ENCODE measurements at regions not wholly inside any gene's neighbourhood (a gene's known extent, or its start where the extent isn't known, plus 50 kb on each side); places are given as distances from the start of the nearest gene placed in this dataset.
"Not testable (repeated sequence)": the region's sequence is repeated elsewhere in the genome, so short reads cannot be mapped to it uniquely, and the experiment has no call there.

GRCh38 chrX:8018934-8019333 lies 91.7 kb upstream of the PNPLA4 start:
- no peak for DNase-seq

GRCh38 chrX:8010105-8010504 lies 82.9 kb upstream of the PNPLA4 start:
- peak; percentile 18 for DNase-seq

DNA sequence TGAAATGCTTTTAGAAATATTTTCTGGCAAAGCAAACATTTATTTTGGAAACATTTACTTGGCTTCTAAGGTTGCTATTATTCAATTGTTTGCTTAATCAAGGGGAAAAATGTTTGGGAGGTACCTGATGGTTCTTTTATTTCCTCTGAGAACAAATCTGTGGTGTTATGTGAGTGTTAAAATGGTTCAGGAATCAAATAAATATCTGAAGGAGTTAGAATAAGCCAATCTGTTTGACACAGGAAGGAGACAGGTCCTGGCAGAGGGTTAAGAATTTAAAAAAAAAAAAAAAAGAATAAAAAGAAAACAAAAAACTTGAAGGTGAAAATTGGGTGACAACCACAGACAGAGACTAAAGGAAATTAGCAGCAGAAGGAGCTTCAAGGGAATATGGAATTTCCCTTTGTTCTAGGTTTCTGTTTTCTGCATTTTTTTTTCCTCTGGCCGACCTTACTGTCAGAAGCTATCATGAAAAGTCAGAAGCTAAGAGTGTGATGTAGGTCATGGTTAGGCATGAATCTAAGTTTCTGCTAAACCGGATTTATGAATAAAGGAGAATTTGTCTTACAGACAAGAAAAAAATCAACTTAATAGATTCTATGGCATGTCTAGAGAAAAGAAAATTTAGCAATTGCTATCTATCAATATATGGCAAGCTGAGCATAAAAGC lies 78.6 kb upstream of the PNPLA4 start:
- DNase-seq, result peak; percentile 13

DNA sequence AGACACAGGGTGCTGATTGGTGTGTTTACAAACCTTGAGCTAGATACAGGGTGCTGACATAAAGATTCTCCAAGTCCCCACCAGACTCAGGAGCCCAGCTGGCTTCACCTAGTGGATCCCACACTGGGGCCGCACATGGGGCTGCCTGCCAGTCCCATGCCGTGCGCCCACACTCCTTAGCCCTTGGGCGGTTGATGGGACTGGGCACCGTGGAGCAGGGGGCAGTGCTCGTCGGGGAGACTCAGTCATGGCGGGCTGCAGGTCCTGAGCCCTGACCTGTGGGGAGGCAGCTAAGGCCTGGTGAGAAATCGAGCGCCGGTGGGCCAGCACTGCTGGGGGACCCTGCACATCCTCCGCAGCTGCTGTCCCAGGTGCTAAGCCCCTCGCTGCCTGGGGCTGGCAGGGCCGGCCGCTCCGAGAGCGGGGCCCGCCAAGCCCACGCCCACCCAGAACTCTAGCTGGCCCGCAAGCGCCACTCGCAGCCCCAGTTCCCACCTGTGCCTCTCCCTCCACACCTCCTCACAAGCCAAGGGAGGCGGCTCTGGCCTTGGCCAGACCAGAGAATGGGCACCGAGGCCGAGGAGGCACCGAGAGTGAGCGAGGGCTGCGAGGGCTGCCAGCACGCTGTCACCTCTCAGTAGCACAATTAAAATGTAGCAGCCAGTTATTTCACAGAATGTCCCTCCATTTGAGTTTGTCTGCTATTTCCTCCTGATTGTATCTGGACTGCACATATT lies 76.1 kb upstream of the PNPLA4 start:
- no peak for DNase-seq

GRCh38 chrX:7996851-7997250 lies 69.6 kb upstream of the PNPLA4 start:
- DNase-seq, result peak; percentile 16

- peak; percentile 63 for DNase-seq
Measured at GRCh38 chrX:7996414-7996813, 69.2 kb upstream of the PNPLA4 start.

DNA sequence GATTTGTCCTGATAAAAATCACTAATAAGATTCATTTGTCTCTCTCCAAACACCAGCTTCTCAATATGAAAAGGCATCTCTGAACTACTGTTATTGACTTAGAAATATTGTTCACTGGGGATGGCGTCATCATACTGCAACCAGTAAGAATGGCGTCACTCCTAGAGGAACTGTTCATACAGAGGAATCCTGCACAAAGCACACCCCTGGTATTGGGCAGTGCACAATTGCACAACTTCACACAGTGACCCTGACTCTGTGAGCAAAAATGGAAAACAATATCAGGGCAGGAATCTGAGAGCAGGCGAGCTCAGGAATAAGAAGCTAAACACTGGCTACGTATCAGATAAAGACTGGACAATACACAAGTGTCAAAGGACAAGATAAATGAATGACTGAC lies 66.7 kb upstream of the PNPLA4 start:
- DNase-seq, result no peak

DNA sequence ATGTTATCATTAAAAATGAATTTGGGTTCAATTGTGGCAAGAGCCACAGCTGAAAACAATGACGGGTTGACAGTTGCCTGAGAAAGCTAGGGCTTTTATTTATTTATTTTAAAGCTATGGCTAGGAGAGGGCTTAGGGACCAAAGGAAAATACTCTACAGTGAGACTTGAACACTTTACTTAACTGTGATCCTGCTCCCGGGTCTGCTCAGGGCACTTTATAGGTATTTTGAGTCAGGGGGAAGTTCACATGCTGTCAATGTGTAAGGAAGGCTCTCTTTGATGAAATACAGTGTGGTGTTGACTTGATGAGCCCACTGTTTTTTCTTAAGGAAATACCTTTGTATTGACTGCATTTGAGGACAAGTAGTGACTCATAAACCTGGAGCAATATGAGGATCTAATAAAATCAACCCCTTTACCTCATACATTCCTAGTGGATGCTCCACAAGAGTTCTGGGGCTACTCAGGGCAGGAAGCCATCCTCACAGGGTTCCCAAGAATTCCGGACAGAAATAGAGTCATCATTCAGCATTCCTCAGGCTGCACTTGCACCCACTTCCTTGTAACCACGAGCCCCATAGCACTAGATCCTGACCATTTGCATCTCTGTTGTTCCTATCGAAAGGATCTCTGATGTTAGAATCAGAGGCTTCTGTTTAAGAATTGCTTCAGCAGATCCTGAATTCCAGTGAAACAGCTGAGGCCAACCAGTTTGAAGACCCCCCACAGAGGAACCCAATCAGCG lies 61.0 kb upstream of the PNPLA4 start:
- DNase-seq, result not testable (repeated sequence)

- peak; percentile 11 for DNase-seq
Measured at GRCh38 chrX:7987160-7988012, 60.2 kb upstream of the PNPLA4 start.

- DNase-seq, result not testable (repeated sequence)
Measured at GRCh38 chrX:7986738-7987137, 59.5 kb upstream of the PNPLA4 start.

DNA sequence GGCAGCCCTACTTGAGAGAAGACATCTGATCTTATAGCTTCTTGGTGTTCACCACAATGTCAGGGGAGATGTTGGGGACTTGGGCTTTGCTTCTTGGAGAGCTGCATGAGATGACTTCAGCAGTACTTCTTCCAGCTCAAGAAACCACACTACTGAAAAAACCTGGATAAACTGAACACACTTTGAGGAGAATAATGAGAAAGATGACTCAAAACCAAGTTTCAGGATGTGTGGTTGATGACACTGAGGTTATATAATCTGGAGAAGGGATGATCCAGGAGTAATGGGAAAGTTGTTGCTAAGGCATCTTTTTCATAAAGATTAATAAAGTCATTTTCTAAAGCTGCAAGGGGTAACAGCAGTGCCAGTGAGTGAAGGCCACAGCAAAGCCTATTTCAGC lies 58.4 kb upstream of the PNPLA4 start:
- no peak for DNase-seq

- DNase-seq, result no peak
Measured at GRCh38 chrX:7983581-7983980, 56.4 kb upstream of the PNPLA4 start.

All from NCI-H69 (cell line).